EH (cell line): ENCODE measurements at regions not wholly inside any gene's neighbourhood (a gene's known extent, or its start where the extent isn't known, plus 50 kb on each side); places are given as distances from the start of the nearest gene placed in this dataset.

Experiments
- DNase-seq: peaks from one replicate; pipeline ENCODE4 v3.0.0-alpha.2; 2015; ENCODE audit warnings: low read depth

DNA sequence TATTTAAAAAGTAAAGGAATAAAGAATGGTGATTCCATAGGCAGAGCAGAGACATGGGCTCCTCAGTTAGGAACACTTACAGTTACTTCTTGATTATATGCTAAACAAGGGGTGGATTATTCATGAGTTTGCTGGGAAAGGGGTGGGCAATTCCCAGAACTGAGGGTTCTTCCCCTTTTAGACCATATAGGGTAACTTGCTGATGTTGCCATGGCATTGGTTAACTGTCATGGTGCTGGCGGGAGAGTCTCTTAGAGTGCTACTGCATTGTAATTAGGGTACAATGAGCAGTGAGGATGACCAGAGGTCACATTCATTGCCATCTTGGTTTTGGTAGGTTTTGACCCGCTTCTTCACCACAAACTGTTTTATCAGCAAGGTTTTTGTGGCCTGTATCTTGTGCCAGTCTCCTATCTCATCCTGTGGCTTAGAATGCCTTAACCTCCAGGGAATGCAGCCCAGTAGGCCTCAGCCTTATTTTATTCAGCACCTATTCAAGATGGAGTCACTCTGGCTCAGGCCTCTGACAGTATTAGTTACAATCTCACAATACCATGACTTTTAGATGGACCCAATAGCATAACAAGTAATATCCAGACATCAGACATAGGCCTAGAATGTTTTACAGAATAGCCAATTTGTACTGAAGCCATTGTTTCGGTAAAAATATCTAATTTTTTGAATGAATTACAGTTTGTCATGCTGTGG is 106.8 kb downstream of the ZBTB18 start:
- DNase-seq, result no peak

DNA sequence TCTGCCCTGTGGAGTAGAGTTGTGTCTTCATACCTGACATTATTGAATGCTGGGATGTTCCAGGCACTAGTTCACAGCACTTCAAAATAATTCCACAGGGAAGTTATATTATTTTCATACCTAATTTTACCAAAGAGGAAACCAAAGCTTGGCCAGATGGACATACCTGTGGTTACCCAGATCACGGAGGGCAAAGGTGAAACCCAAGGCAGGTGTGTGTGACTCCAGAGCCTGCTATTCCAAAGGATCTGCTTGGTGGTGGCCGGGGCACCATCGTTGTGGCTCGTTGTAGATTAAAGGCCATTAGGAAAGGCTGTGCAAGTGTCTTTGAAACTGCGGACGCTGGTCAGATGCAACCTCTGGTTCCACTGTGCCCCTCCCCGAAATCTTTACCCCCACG is 108.6 kb downstream of the ZBTB18 start:
- no peak for DNase-seq

GRCh38 chr1:244160455-244161235 is 109.6 kb downstream of the ZBTB18 start:
- DNase-seq, result no peak

- no peak for DNase-seq
These were observed 110.1 kb downstream of the ZBTB18 start for GRCh38 chr1:244161236-244161510.

DNA sequence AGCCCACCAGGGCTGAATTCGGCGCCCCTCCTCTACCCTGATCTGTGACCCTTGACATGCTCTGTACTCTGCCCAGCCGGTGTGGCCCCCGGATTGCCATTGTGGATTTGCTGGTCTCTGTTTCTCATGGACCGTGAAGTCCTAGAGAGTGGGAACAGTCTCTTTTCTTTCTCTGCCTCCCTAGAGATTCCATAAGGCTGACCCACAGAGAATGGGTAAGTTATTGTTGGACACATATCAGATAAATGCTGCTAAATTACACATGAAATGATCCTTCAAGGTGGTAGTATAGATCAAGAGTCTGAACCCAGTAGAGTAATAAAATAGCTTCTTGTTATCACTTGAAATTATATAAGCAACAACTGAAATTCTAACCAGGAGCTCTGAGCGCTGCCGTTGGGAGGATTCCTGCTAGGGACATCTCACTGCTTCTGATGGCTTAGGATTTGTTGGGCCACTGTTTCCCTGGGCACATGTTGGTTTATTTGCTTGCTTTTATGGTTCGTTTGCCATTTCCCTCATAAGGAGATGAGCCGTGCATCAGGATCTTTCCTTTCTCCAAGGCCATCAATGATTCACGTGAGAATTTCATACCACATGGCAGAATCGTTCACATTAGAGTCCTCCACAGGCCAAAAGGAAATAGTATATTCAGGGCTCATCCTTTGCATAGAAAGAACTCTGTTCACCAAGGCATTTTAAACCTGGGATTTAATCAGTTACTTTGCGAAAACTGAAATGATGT is 111.9 kb downstream of the ZBTB18 start:
- DNase-seq, result peak; percentile 77

- DNase-seq, result peak; percentile 99
These were observed 112.9 kb downstream of the ZBTB18 start for GRCh38 chr1:244163861-244164510.

DNA sequence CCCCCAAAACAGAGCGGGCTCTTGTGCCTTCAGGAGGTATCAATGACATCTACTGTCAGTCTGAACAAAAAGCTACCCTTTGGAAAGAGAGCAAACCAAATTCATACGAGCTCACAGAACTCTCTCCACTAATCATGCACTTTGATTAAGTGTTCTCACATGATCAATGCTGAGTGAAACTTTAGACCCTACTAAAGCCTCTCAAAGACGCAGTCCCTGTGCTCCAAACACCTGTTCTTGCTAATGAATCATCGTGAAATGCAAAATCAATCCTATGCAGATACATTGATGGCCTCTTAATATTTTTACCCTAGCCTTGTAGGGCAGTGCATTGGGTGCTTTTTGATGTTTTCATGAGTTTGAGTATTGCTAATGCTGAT is 113.4 kb downstream of the ZBTB18 start:
- no peak for DNase-seq

DNA sequence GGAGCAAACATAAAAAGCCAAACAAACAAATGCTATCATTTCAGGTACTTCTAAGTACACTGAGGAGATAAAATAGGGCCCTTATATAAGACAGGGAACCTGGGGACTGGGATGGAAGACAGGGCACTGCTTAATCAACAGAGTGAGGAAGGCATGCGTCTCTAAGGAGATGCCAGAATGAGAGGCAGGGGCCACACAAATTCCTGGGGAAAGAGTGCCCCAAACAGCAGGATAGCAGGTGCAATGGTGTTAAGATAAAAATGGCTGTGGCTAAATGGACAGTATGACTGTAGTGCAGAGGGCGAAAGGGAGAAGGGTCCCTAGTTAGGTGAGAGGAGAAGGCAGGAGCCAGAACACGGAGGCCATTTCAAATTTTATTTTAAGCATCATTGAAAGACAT is 113.9 kb downstream of the ZBTB18 start:
- DNase-seq, result no peak

- DNase-seq, result peak; percentile 44
These were observed 114.6 kb downstream of the ZBTB18 start for GRCh38 chr1:244165701-244166100.

- no peak for DNase-seq
These were observed 120.3 kb downstream of the ZBTB18 start for GRCh38 chr1:244171241-244171985.

DNA sequence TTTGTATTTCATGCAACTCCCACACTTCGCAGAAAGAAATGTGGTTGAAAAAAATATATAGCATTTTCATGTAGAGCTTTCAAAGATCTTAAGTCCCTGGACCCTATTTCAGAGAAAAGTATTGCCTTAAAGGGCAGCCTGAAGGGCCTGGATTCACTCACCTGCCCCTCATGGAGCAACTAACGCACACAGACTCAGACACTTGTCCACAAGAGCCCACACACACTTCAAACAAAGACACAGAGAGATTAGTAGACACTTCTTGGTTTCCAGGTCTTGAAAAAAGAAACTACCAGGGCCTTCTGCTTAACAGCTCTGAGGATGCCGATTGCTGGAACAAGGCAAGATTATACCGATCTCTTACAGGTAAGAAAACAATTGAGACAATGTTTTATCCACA is 122.2 kb downstream of the ZBTB18 start:
- no peak for DNase-seq

GRCh38 chr1:244173769-244174168 is 122.7 kb downstream of the ZBTB18 start:
- DNase-seq, result peak; percentile 42

DNA sequence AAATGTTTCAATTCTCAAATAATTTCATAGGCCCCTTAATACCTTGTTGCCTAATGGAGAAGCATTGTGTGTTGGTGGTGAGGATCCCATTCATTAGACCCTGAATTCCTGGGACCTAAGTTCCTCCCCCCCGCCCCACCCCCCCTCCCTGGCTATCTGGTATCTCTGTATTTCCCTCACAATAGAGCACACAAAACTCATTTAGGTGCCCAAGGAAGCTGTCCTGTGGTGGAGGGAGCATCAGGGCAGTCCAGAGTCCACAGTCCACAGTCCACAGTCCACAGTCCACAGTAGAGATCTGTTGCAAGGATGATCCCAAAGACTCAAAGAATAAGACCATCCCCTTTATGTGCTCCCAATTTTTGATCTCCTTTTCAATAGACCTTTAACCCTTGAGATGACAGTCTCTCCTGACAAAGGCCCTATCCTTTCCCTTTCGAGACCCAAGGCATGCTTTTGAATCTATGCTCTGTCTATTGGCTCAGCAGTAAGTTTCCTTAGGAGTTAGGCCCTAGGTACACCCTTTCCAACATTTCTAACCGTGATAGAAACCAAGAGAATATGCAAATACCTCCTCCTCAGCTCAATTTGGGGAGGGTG is 123.9 kb downstream of the ZBTB18 start:
- DNase-seq, result no peak

GRCh38 chr1:244176201-244176600 is 125.1 kb downstream of the ZBTB18 start:
- no peak for DNase-seq

DNA sequence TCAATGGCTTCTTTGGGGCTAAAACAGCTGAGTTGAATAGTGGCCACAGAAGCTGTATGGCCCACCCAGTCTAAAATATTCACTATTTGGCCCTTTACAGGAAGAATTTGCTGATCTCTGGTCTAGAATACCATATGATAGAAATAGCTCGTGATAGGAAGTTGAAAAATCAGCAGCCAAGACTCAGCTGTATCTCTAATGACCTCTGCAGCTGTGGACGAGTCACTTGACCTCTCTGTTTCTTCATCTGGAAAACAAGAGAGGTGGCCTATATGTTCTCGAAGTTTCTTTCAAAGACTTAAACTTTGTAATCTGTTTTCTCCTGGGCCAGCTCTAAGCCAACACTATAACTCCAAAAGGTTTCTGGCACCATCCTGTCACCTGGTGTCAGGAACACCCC is 129.2 kb downstream of the ZBTB18 start:
- DNase-seq, result peak; percentile 13

DNA sequence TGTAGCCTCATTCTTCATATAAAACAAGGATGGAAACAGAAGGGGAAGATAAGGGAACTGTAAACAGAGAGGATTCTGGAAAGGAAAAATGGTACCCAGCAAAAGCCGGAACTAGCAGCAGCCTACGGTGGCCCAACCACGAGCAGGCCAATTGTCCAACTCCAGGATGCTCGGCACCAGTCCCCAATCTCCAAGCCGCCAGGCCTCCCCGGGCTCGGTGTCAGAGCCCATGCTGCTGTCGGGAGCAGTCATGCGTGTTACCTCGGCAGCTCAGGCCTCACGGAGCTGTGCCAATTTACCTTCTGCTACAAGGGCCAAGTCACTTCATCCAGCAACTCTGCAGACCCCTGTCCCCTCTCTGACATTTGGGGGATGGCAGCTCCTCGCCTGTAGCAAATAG is 130.8 kb downstream of the ZBTB18 start:
- no peak for DNase-seq

- no peak for DNase-seq
These were observed 132.0 kb downstream of the ZBTB18 start for GRCh38 chr1:244183037-244183436.

GRCh38 chr1:244186372-244186771 is 135.3 kb downstream of the ZBTB18 start:
- DNase-seq, result no peak

- DNase-seq, result no peak
These were observed 136.2 kb downstream of the ZBTB18 start for GRCh38 chr1:244187310-244187709.

DNA sequence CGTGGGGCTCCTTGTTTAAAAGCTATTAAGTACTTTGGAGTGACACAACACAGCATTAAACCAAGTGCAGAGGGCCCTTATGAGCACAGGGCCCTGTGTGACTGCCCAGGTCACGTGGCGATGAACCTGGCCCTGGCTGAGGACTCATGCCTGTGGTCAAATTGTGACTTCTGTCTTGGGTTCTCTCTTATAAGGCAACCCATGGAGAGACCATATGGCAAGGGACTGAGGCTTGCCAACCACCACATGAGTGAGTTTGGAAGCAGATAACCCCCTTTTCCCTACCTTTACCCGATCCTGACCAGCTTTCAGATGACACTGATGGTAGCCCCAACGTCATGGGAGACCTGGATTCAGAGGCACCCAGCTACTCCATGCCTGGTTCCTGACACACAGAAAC is 140.5 kb downstream of the ZBTB18 start:
- DNase-seq, result no peak

DNA sequence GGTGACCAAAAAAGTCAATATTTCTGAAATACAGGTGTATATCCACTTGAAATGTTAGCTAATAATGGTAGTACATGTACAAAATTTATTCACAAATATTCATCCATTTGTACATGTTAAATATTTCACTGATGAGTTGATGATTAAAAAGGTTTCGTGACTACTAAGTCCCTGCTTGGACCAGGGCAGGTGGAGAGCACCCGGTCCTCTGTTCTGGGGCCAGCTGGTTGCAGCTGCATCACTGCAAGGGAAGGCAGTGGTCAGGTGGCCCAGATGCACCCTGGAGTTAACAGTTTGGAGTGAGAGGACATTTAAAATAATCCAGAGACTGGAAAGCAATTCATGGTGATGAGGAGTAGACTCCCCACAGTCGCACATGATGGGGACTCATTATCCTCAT is 141.2 kb downstream of the ZBTB18 start:
- DNase-seq, result no peak
